GM12878 (cell line): ENCODE measurements at regions not wholly inside any gene's neighbourhood (a gene's known extent, or its start where the extent isn't known, plus 50 kb on each side); places are given as distances from the start of the nearest gene placed in this dataset.

Experiments used
- ATAC-seq: fragments of 200-7000 bp; cut with Tn5 transposase; 3 replicates; pipeline ENCODE4 v1.9.1; 2020; ENCODE audit warnings: mild to moderate bottlenecking, moderate library complexity
- BruUV-seq: library from RNA; stranded (reverse); fragments of 400-500 nt; replicated peaks from 2 replicates; lab custom pipeline; 2021; lab: Mats Ljungman, UMichigan
- CTCF ChIA-PET: fragments of 300-600 bp; sonication (Branson Sonifier 250); formaldehyde crosslinking; extraction: SDS; loops from one replicate; lab custom pipeline; 2021; ENCODE audit warnings: inconsistent platforms; lab: Yijun Ruan, JAX
- POLR2A ChIA-PET: fragments of 350-600 bp; formaldehyde crosslinking; extraction: SDS; loops from one replicate; lab custom pipeline; 2021; ENCODE audit warnings: inconsistent platforms; lab: Charles Lee
- RAD21 ChIA-PET: fragments of 300-600 bp; sonication (Branson Sonifier 250); formaldehyde crosslinking; loops from one replicate; lab custom pipeline; 2023; ENCODE audit warnings: antibody characterized with exemption; ENCODE audit not compliant: unreplicated experiment; lab: Charles Lee
- SMC1A ChIA-PET: fragments of 300-600 bp; sonication (Branson Sonifier 250); formaldehyde crosslinking; loops from one replicate; lab custom pipeline; 2023; ENCODE audit not compliant: unreplicated experiment, uncharacterized antibody; lab: Charles Lee
- DNase-seq: peaks from one replicate; pipeline ENCODE4 v3.0.0-alpha.2; 2011; ENCODE audit warnings: low read depth, low spot score
- FAIRE-seq: peaks from 3 replicates; lab custom pipeline; 2011; peaks lifted over from hg19 to GRCh38; lab: Jason Lieb, UNC
- H2AFZ ChIP-seq: 2 replicates; pipeline ENCODE4 v1.6.0; 2011; ENCODE audit warnings: low read depth, low read length, control low read depth; ENCODE audit not compliant: control insufficient read depth
- H3K27ac ChIP-seq: 2 replicates; pipeline ENCODE4 v1.5.1; 2011; ENCODE audit warnings: control low read depth; ENCODE audit not compliant: control insufficient read depth, insufficient read depth
- H3K27me3 ChIP-seq, 2 experiments: replicated peaks in 1 of 2; 2 replicates each; pipeline versions ENCODE4 v1.6.0 to v1.6.1; 2011; ENCODE audit warnings: low read length in 1 of 2; ENCODE audit not compliant: control insufficient read depth in 2 of 2, insufficient read depth in 2 of 2
- H3K36me3 ChIP-seq, 2 experiments: 2 replicates each; pipeline ENCODE4 v1.5.1; 2011; ENCODE audit warnings: low read length in 1 of 2; ENCODE audit not compliant: control insufficient read depth in 2 of 2, insufficient read depth in 2 of 2
- H3K4me1 ChIP-seq: 2 replicates; pipeline ENCODE4 v1.6.1; 2011; ENCODE audit warnings: mild to moderate bottlenecking, low read length, moderate library complexity, mixed read lengths; ENCODE audit not compliant: control insufficient read depth, insufficient read depth
- H3K4me2 ChIP-seq: 2 replicates; pipeline ENCODE4 v1.6.0; 2011; ENCODE audit warnings: control low read depth; ENCODE audit not compliant: control insufficient read depth, insufficient read depth
- H3K4me3 ChIP-seq: fragments of 200-600 bp; sonication (generic); 2 replicates; pipeline ENCODE4 v1.5.1; 2016
- H3K79me2 ChIP-seq: 2 replicates; pipeline ENCODE4 v1.6.0; 2011; ENCODE audit warnings: low read length; ENCODE audit not compliant: control insufficient read depth, insufficient read depth
- H3K9ac ChIP-seq: 2 replicates; pipeline ENCODE4 v1.8.0; 2011; ENCODE audit warnings: low read length, control low read depth, mixed read lengths; ENCODE audit not compliant: control insufficient read depth, insufficient read depth
- H3K9me3 ChIP-seq: replicated peaks from 3 replicates; pipeline ENCODE4 v1.5.1; 2011; ENCODE audit warnings: mild to moderate bottlenecking, low read length; ENCODE audit not compliant: control insufficient read depth, insufficient read depth
- H4K20me1 ChIP-seq: 2 replicates; pipeline ENCODE4 v1.6.0; 2011; ENCODE audit not compliant: control insufficient read depth, insufficient read depth
- ASH2L ChIP-seq: fragments of 300-600, 200-600 bp; sonication (generic); IDR thresholded peaks from 2 replicates; pipeline ENCODE4 v1.6.1; 2017; ENCODE audit warnings: low read depth, mild to moderate bottlenecking, borderline replicate concordance
- ESRRA ChIP-seq: IDR thresholded peaks from 2 replicates; pipeline ENCODE4 v1.6.1; 2012; ENCODE audit warnings: mild to moderate bottlenecking, low read length, improper control_type of control experiment
- FOXK2 ChIP-seq: fragments of 450-650 bp; IDR thresholded peaks from 2 replicates; pipeline ENCODE4 v1.6.1; 2017; ENCODE audit warnings: mild to moderate bottlenecking, moderate library complexity
- FOXM1 ChIP-seq: IDR thresholded peaks from 2 replicates; pipeline ENCODE4 v1.6.1; 2012; ENCODE audit warnings: low read depth, mild to moderate bottlenecking, inconsistent platforms, low read length, moderate library complexity
- HCFC1 ChIP-seq: fragments of 150-350 bp; IDR thresholded peaks from 2 replicates; pipeline ENCODE4 v1.6.1; 2014; ENCODE audit warnings: low read length
- KLF5 ChIP-seq: fragments of 450-650 bp; IDR thresholded peaks from 2 replicates; pipeline ENCODE4 v1.6.1; 2014; ENCODE audit warnings: mild to moderate bottlenecking; ENCODE audit not compliant: partially characterized antibody
- MYB ChIP-seq: fragments of 150-350 bp; IDR thresholded peaks from 2 replicates; pipeline ENCODE4 v1.6.1; 2014; ENCODE audit warnings: mild to moderate bottlenecking, low read depth, low read length, borderline replicate concordance
- NFYB ChIP-seq: IDR thresholded peaks from 2 replicates; pipeline ENCODE4 v1.6.1; 2011; ENCODE audit warnings: low read depth, mild to moderate bottlenecking, low read length, improper control_type of control experiment, moderate library complexity; ENCODE audit not compliant: insufficient read depth
- NR2C1 ChIP-seq: fragments of 450-650 bp; IDR thresholded peaks from 2 replicates; pipeline ENCODE4 v1.6.1; 2017; ENCODE audit warnings: antibody characterized with exemption, mild to moderate bottlenecking, moderate library complexity
- NRF1 ChIP-seq: conservative IDR thresholded peaks from 2 replicates; pipeline ENCODE4 v1.6.1; 2011; ENCODE audit warnings: mild to moderate bottlenecking, low read depth, low read length, improper control_type of control experiment
- SKIL ChIP-seq: fragments of 450-650 bp; IDR thresholded peaks from 2 replicates; pipeline ENCODE4 v1.6.1; 2017; ENCODE audit warnings: mild to moderate bottlenecking, low read depth, inconsistent platforms; ENCODE audit not compliant: poor library complexity, severe bottlenecking
- YBX1 ChIP-seq: fragments of 450-650 bp; IDR thresholded peaks from 2 replicates; pipeline ENCODE4 v1.6.1; 2016; ENCODE audit warnings: antibody characterized with exemption
- WGBS: methylation state at CpG from one replicate; pipeline ENCODE4 v1.1.6; 2016; ENCODE audit warnings: low lambda C conversion rate; ENCODE audit not compliant: insufficient replicate concordance, insufficient coverage; ENCODE audit errors: missing lambda C conversion rate; 5-methylcytosine and 5-hydroxymethylcytosine counted together
- in situ Hi-C: fragments of 300-500 bp; cut with MboI; formaldehyde crosslinking; loops from 9 replicates; pipeline ENCODE4 v1.14.3; 2018; ENCODE audit warnings: mixed read lengths
- intact Hi-C: fragments of 100-400 bp; cut with micrococcal nuclease; formaldehyde crosslinking; loops from one replicate; pipeline ENCODE4 v1.14.2; 2022; ENCODE audit not compliant: unreplicated experiment
- TF ChIP-seq, protein P1 (sequence below): IDR thresholded peaks from 2 replicates; pipeline ENCODE4 v1.6.1; 2011; ENCODE audit warnings: borderline replicate concordance, low read depth, mild to moderate bottlenecking, moderate library complexity, low read length; ENCODE audit not compliant: insufficient read depth, poor library complexity, severe bottlenecking
- TF ChIP-seq, protein P2 (sequence below): IDR thresholded peaks from 2 replicates; pipeline ENCODE4 v1.6.1; 2012; ENCODE audit warnings: mild to moderate bottlenecking, low read depth, low read length
- TF ChIP-seq, protein P3 (sequence below): fragments of 450-650 bp; conservative IDR thresholded peaks from 2 replicates; pipeline ENCODE4 v1.6.1; 2017; ENCODE audit warnings: mild to moderate bottlenecking, moderate library complexity

GRCh38 chr1:222967466-222968240 is 152.8 kb downstream of the DISP1 start:
- ChIA-PET POLR2A (no interaction called here), CTCF (interaction anchor here (1.0 kb wide), 1 partner anchor 166 kb away, joined by 3 read pairs; no protein-coding TSS in a partner anchor), RAD21 (no interaction called here), SMC1A (no interaction called here)
- no peak overlapping the region for H3K27ac ChIP-seq
- no peak overlapping the region for H2AFZ ChIP-seq
- no peak overlapping the region for H3K9ac ChIP-seq
- BruUV-seq, result no TSS peak
- H3K27me3 ChIP-seq, result no peaks in the 10 kb centered on the region
- H3K4me3 ChIP-seq, result no peak overlapping the region
- in situ Hi-C loops, result no loop called here
- DNase-seq, result no peak
- H3K36me3 ChIP-seq, result no peaks in the 10 kb centered on the region
- intact Hi-C loops, result no loop called here
- no peak for FAIRE-seq
- no peaks in the 10 kb centered on the region for H3K79me2 ChIP-seq
- H3K4me2 ChIP-seq, result no peak overlapping the region
- no peak for ATAC-seq
- H4K20me1 ChIP-seq, result no peaks in the 10 kb centered on the region
- 50% methylated on average over 5 of the region's 5 CpGs for WGBS
- H3K9me3 ChIP-seq, result no peaks in the 10 kb centered on the region
- no peaks in the 10 kb centered on the region for H3K4me1 ChIP-seq
- no peak for TF ChIP-seq FOXM1
- TF ChIP-seq SKIL, result no peak
- TF ChIP-seq ASH2L, result no peak
- no peak for TF ChIP-seq NR2C1
- no peak for TF ChIP-seq MYB
- TF ChIP-seq NRF1, result no peak
- no peak for TF ChIP-seq KLF5
- TF ChIP-seq, protein P1, sequence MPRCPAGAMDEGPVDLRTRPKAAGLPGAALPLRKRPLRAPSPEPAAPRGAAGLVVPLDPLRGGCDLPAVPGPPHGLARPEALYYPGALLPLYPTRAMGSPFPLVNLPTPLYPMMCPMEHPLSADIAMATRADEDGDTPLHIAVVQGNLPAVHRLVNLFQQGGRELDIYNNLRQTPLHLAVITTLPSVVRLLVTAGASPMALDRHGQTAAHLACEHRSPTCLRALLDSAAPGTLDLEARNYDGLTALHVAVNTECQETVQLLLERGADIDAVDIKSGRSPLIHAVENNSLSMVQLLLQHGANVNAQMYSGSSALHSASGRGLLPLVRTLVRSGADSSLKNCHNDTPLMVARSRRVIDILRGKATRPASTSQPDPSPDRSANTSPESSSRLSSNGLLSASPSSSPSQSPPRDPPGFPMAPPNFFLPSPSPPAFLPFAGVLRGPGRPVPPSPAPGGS, result no peak
- no peak for TF ChIP-seq YBX1
- TF ChIP-seq FOXK2, result no peak
- TF ChIP-seq, protein P2, sequence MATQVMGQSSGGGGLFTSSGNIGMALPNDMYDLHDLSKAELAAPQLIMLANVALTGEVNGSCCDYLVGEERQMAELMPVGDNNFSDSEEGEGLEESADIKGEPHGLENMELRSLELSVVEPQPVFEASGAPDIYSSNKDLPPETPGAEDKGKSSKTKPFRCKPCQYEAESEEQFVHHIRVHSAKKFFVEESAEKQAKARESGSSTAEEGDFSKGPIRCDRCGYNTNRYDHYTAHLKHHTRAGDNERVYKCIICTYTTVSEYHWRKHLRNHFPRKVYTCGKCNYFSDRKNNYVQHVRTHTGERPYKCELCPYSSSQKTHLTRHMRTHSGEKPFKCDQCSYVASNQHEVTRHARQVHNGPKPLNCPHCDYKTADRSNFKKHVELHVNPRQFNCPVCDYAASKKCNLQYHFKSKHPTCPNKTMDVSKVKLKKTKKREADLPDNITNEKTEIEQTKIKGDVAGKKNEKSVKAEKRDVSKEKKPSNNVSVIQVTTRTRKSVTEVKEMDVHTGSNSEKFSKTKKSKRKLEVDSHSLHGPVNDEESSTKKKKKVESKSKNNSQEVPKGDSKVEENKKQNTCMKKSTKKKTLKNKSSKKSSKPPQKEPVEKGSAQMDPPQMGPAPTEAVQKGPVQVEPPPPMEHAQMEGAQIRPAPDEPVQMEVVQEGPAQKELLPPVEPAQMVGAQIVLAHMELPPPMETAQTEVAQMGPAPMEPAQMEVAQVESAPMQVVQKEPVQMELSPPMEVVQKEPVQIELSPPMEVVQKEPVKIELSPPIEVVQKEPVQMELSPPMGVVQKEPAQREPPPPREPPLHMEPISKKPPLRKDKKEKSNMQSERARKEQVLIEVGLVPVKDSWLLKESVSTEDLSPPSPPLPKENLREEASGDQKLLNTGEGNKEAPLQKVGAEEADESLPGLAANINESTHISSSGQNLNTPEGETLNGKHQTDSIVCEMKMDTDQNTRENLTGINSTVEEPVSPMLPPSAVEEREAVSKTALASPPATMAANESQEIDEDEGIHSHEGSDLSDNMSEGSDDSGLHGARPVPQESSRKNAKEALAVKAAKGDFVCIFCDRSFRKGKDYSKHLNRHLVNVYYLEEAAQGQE, result no peak
- no peak for TF ChIP-seq ESRRA
- TF ChIP-seq, protein P3, sequence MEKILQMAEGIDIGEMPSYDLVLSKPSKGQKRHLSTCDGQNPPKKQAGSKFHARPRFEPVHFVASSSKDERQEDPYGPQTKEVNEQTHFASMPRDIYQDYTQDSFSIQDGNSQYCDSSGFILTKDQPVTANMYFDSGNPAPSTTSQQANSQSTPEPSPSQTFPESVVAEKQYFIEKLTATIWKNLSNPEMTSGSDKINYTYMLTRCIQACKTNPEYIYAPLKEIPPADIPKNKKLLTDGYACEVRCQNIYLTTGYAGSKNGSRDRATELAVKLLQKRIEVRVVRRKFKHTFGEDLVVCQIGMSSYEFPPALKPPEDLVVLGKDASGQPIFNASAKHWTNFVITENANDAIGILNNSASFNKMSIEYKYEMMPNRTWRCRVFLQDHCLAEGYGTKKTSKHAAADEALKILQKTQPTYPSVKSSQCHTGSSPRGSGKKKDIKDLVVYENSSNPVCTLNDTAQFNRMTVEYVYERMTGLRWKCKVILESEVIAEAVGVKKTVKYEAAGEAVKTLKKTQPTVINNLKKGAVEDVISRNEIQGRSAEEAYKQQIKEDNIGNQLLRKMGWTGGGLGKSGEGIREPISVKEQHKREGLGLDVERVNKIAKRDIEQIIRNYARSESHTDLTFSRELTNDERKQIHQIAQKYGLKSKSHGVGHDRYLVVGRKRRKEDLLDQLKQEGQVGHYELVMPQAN, result no peak
- no peak for TF ChIP-seq HCFC1
- no peak for TF ChIP-seq NFYB
